ENCODE measurements at regions not wholly inside any gene's neighbourhood (a gene's known extent, or its start where the extent isn't known, plus 50 kb on each side); places are given as distances from the start of the nearest gene placed in this dataset.

- TF ChIP-seq CTCF (IDR thresholded peaks at IDR 0.05; ENCODE audit: low read depth, low read length) (no peak), POLR2A (IDR thresholded peaks at IDR 0.05; ENCODE audit: extremely low read depth, insufficient read length) (no peak), MYC (IDR thresholded peaks at IDR 0.05; ENCODE audit: low read depth, low read length) (no peak)
These were observed 526.4 kb upstream of the PRKX start for GRCh38 chrX:4239650-4240540.
